CD4-positive, CD25-positive, alpha-beta regulatory T cell (primary cell): ENCODE measurements at regions not wholly inside any gene's neighbourhood (a gene's known extent, or its start where the extent isn't known, plus 50 kb on each side); places are given as distances from the start of the nearest gene placed in this dataset.

Experiments
- ATAC-seq, 2 donors: fragments of 150-1000 bp; cut with Tn5 transposase; one replicate each; pipeline ENCODE4 v1.10.0; 2021; ENCODE audit warnings: low read depth in 2 of 2, moderate number of reproducible peaks in 2 of 2, moderate library complexity in 1 of 2
- DNase-seq, 3 donors: peaks; one replicate each; pipeline versions ENCODE4 v3.0.0 to v3.0.0-alpha.2; 2012 to 2022; ENCODE audit warnings: mixed read lengths in 1 of 3
- H3K27ac ChIP-seq: one replicate; pipeline ENCODE4 v1.7.0; 2013; ENCODE audit warnings: mild to moderate bottlenecking, low read length; ENCODE audit not compliant: insufficient read depth, poor library complexity, severe bottlenecking
- H3K27me3 ChIP-seq: one replicate; pipeline ENCODE4 v1.7.0; 2013; ENCODE audit warnings: low read length; ENCODE audit not compliant: control insufficient read depth, insufficient read depth
- H3K36me3 ChIP-seq: one replicate; pipeline ENCODE4 v1.7.0; 2013; ENCODE audit warnings: mild to moderate bottlenecking, low read length, moderate library complexity; ENCODE audit not compliant: control insufficient read depth, insufficient read depth
- H3K4me1 ChIP-seq: 2 replicates; pipeline ENCODE4 v1.7.0; 2013; ENCODE audit warnings: mild to moderate bottlenecking, low read length; ENCODE audit not compliant: insufficient read depth, control insufficient read depth, poor library complexity, severe bottlenecking
- H3K4me3 ChIP-seq: one replicate; pipeline ENCODE4 v1.7.0; 2013; ENCODE audit warnings: low read depth, mild to moderate bottlenecking, low read length, moderate library complexity
- H3K9me3 ChIP-seq, 2 experiments: 1 replicate in 1 of 2; 2 replicates in 1 of 2; pipeline ENCODE4 v1.7.0; 2013; ENCODE audit warnings: low read length in 2 of 2, mild to moderate bottlenecking in 1 of 2, moderate library complexity in 1 of 2; ENCODE audit not compliant: control insufficient read depth in 2 of 2
- H3K27ac Mint-ChIP-seq, 3 donors: one replicate each; pipeline ENCODE4 v1.8.0; 2020 to 2022; ENCODE audit warnings: mild to moderate bottlenecking in 3 of 3, mixed read lengths in 3 of 3, moderate library complexity in 2 of 3
- H3K27me3 Mint-ChIP-seq: one replicate; pipeline ENCODE4 v1.8.0; 2022; ENCODE audit warnings: mild to moderate bottlenecking, mixed read lengths
- H3K36me3 Mint-ChIP-seq: one replicate; pipeline ENCODE4 v1.8.0; 2020; ENCODE audit warnings: mixed read lengths
- H3K4me1 Mint-ChIP-seq, 4 donors: one replicate each; pipeline ENCODE4 v1.8.0; 2020 to 2022; ENCODE audit warnings: mixed read lengths in 4 of 4, mild to moderate bottlenecking in 1 of 4
- H3K4me3 Mint-ChIP-seq, 4 donors: one replicate each; pipeline ENCODE4 v1.8.0; 2020 to 2022; ENCODE audit warnings: mild to moderate bottlenecking in 4 of 4, mixed read lengths in 4 of 4, moderate library complexity in 3 of 4
- H3K9me3 Mint-ChIP-seq, 7 donors: one replicate each; pipeline ENCODE4 v1.8.0; 2020 to 2022; ENCODE audit warnings: mixed read lengths in 7 of 7, mild to moderate bottlenecking in 3 of 7, moderate library complexity in 2 of 7

GRCh38 chr1:190540366-190540765 is 62.7 kb upstream of the BRINP3 start:
- Histone ChIP-seq H3K4me3 (no peak overlapping the region), H3K9me3 (peaks cover 1 to 8% of the 10 kb centered on the region in 2 experiments), H3K36me3 (no peaks in the 10 kb centered on the region), H3K27ac (no peak overlapping the region), H3K27me3 (no peaks in the 10 kb centered on the region), H3K4me1 (no peaks in the 10 kb centered on the region)
- DNase-seq: no peak
- H3K4me1 Mint-ChIP-seq: no peaks in the 10 kb centered on the region
- H3K36me3 Mint-ChIP-seq: no peaks in the 10 kb centered on the region
- H3K27me3 Mint-ChIP-seq: no peaks in the 10 kb centered on the region
- no peak overlapping the region for H3K4me3 Mint-ChIP-seq
- ATAC-seq: no peak
- H3K27ac Mint-ChIP-seq: no peak overlapping the region
- H3K9me3 Mint-ChIP-seq: peaks cover 0 to 20% (median 2%) of the 10 kb centered on the region in 7 donors

GRCh38 chr1:190551638-190552037 is 74.0 kb upstream of the BRINP3 start:
- no peaks in the 10 kb centered on the region for H3K9me3 ChIP-seq
- H3K27ac ChIP-seq: no peak overlapping the region
- H3K36me3 Mint-ChIP-seq: no peaks in the 10 kb centered on the region
- H3K4me3 Mint-ChIP-seq: no peak overlapping the region
- no peaks in the 10 kb centered on the region for H3K27me3 Mint-ChIP-seq
- H3K4me1 Mint-ChIP-seq: no peaks in the 10 kb centered on the region
- H3K36me3 ChIP-seq: no peaks in the 10 kb centered on the region
- no peaks in the 10 kb centered on the region for H3K27me3 ChIP-seq
- H3K27ac Mint-ChIP-seq: no peak overlapping the region
- DNase-seq (no peak), ATAC-seq (no peak)
- peaks cover 0 to 11% (median 4%) of the 10 kb centered on the region in 7 donors for H3K9me3 Mint-ChIP-seq
- no peaks in the 10 kb centered on the region for H3K4me1 ChIP-seq
- H3K4me3 ChIP-seq: no peak overlapping the region

- no peaks in the 10 kb centered on the region for H3K4me1 ChIP-seq
- Mint-ChIP-seq H3K27me3 (no peaks in the 10 kb centered on the region), H3K4me3 (no peak overlapping the region), H3K27ac (no peak overlapping the region), H3K36me3 (no peaks in the 10 kb centered on the region), H3K4me1 (no peaks in the 10 kb centered on the region), H3K9me3 (peaks cover 4 to 13% (median 8%) of the 10 kb centered on the region in 7 donors)
- DNase-seq (no peak), ATAC-seq (no peak)
- H3K4me3 ChIP-seq: no peak overlapping the region
- H3K36me3 ChIP-seq: no peaks in the 10 kb centered on the region
- H3K27ac ChIP-seq: no peak overlapping the region
- peaks cover 0 to 3% of the 10 kb centered on the region in 2 experiments for H3K9me3 ChIP-seq
- no peaks in the 10 kb centered on the region for H3K27me3 ChIP-seq
These were observed 82.6 kb upstream of the BRINP3 start for GRCh38 chr1:190560161-190560681.

- Histone ChIP-seq H3K27me3 (no peaks in the 10 kb centered on the region), H3K9me3 (peaks cover 0 to 3% of the 10 kb centered on the region in 2 experiments), H3K27ac (no peak overlapping the region), H3K4me3 (no peak overlapping the region), H3K36me3 (no peaks in the 10 kb centered on the region), H3K4me1 (no peaks in the 10 kb centered on the region)
- no peak for DNase-seq
- Mint-ChIP-seq H3K27me3 (no peaks in the 10 kb centered on the region), H3K4me1 (no peaks in the 10 kb centered on the region), H3K27ac (no peak overlapping the region), H3K4me3 (no peak overlapping the region), H3K36me3 (no peaks in the 10 kb centered on the region), H3K9me3 (peaks cover 3 to 11% (median 7%) of the 10 kb centered on the region in 7 donors)
- no peak for ATAC-seq
These were observed 85.6 kb upstream of the BRINP3 start for GRCh38 chr1:190563230-190563629.

GRCh38 chr1:190564117-190564516 is 86.5 kb upstream of the BRINP3 start:
- ATAC-seq (no peak), DNase-seq (no peak)
- H3K4me3 Mint-ChIP-seq: no peak overlapping the region
- H3K27ac ChIP-seq: no peak overlapping the region
- H3K9me3 ChIP-seq: peaks cover 0 to 3% of the 10 kb centered on the region in 2 experiments
- H3K27me3 ChIP-seq: no peaks in the 10 kb centered on the region
- H3K4me1 Mint-ChIP-seq: no peaks in the 10 kb centered on the region
- H3K4me3 ChIP-seq: no peak overlapping the region
- no peaks in the 10 kb centered on the region for H3K36me3 Mint-ChIP-seq
- H3K4me1 ChIP-seq: no peaks in the 10 kb centered on the region
- H3K9me3 Mint-ChIP-seq: peaks cover 3 to 10% (median 5%) of the 10 kb centered on the region in 7 donors
- H3K27ac Mint-ChIP-seq: no peak overlapping the region
- no peaks in the 10 kb centered on the region for H3K27me3 Mint-ChIP-seq
- no peaks in the 10 kb centered on the region for H3K36me3 ChIP-seq

- no peak overlapping the region for H3K27ac Mint-ChIP-seq
- H3K36me3 Mint-ChIP-seq: no peaks in the 10 kb centered on the region
- DNase-seq (no peak), ATAC-seq (no peak)
- H3K27me3 ChIP-seq: no peaks in the 10 kb centered on the region
- H3K4me3 Mint-ChIP-seq: no peak overlapping the region
- H3K4me3 ChIP-seq: no peak overlapping the region
- no peak overlapping the region for H3K27ac ChIP-seq
- no peaks in the 10 kb centered on the region for H3K4me1 ChIP-seq
- H3K9me3 ChIP-seq: no peaks in the 10 kb centered on the region
- H3K4me1 Mint-ChIP-seq: no peaks in the 10 kb centered on the region
- H3K36me3 ChIP-seq: no peaks in the 10 kb centered on the region
- H3K9me3 Mint-ChIP-seq: peaks cover 4 to 33% (median 8%) of the 10 kb centered on the region in 7 donors
- H3K27me3 Mint-ChIP-seq: no peaks in the 10 kb centered on the region
These were observed 100.4 kb upstream of the BRINP3 start for GRCh38 chr1:190578017-190578416.

GRCh38 chr1:190578526-190578925 is 100.9 kb upstream of the BRINP3 start:
- Histone ChIP-seq H3K27ac (no peak overlapping the region), H3K27me3 (no peaks in the 10 kb centered on the region), H3K36me3 (no peaks in the 10 kb centered on the region), H3K4me3 (no peak overlapping the region), H3K4me1 (no peaks in the 10 kb centered on the region), H3K9me3 (no peaks in the 10 kb centered on the region)
- peaks cover 4 to 33% (median 8%) of the 10 kb centered on the region in 7 donors for H3K9me3 Mint-ChIP-seq
- no peak overlapping the region for H3K4me3 Mint-ChIP-seq
- no peak overlapping the region for H3K27ac Mint-ChIP-seq
- no peaks in the 10 kb centered on the region for H3K36me3 Mint-ChIP-seq
- ATAC-seq: no peak
- no peaks in the 10 kb centered on the region for H3K4me1 Mint-ChIP-seq
- DNase-seq: no peak
- no peaks in the 10 kb centered on the region for H3K27me3 Mint-ChIP-seq

GRCh38 chr1:190579552-190580193 is 102.0 kb upstream of the BRINP3 start:
- Histone ChIP-seq H3K4me1 (no peaks in the 10 kb centered on the region), H3K27me3 (no peaks in the 10 kb centered on the region), H3K27ac (no peak overlapping the region), H3K4me3 (no peak overlapping the region), H3K9me3 (no peaks in the 10 kb centered on the region), H3K36me3 (no peaks in the 10 kb centered on the region)
- no peak for DNase-seq
- Mint-ChIP-seq H3K4me1 (no peaks in the 10 kb centered on the region), H3K4me3 (no peak overlapping the region), H3K27ac (no peak overlapping the region), H3K9me3 (peaks cover 5 to 29% (median 6%) of the 10 kb centered on the region in 7 donors), H3K27me3 (no peaks in the 10 kb centered on the region), H3K36me3 (no peaks in the 10 kb centered on the region)
- no peak for ATAC-seq
